NCI-H1105 (cell line): ENCODE measurements at regions not wholly inside any gene's neighbourhood (a gene's known extent, or its start where the extent isn't known, plus 50 kb on each side); places are given as distances from the start of the nearest gene placed in this dataset.
"Not testable (repeated sequence)": the region's sequence is repeated elsewhere in the genome, so short reads cannot be mapped to it uniquely, and the experiment has no call there.

ENCODE experiments used
- DNase-seq: peaks from one replicate; lab custom pipeline; 2025; lab: John Stamatoyannopoulos, UW

GRCh38 chr12:131439752-131440151 is 271.1 kb upstream of the SFSWAP start:
- DNase-seq, result not testable (repeated sequence)

DNA sequence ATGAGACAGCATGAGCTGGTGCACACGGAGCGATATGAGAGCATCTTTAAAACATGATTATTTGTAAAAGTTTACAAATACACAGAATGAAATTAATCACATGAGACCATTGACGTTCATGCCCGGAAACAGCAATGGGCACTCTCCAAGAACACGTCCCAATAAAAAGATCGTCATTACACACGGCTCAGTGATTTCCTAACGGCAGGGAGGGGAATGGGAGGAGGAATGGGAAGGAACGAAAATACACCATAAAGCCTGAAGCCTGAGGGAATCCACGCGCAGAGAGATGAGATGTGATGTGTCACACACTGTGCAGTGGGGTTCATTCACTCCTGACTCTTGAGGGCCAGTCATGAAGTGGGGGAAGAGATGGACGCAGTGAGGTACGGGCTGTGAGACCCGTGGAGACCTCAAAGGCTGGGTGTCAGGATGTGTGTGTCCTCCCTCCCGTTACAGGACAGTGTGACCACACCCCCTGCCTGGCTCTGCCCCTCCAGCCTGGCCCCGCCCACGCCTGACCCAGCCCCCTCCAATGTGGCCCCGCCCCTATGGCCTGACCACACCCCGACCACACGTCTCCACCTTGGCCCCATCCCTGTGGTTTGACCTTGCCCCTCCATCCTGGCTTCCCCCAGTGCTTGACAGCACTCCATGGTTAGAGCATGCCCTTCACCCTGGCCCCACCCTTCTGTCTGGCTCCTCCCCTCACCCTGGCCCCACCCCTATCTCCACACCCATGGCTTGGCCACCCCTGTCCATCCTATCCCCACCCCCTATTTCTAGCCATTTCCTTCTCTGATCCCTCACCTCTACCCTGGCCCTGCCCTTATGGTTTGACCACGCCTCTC is 270.5 kb upstream of the SFSWAP start:
- DNase-seq, result not testable (repeated sequence)

DNA sequence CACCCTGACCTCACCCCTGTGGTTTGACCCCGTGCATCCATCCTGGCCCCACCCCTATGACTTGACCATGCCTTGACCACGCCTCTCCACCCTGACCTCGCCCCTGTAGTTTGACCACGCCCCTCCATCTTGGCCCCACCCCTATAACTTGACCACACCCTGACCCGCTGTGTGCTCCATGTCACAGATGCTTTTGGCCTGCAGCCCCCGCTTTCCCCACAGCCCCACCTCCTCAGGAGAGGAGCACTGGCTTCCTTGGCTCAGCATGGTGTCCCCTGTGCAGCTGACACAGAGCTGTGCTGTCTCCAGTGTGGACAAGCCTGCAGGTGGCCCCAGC is 269.9 kb upstream of the SFSWAP start:
- no peak for DNase-seq

GRCh38 chr12:131441638-131442336 is 269.1 kb upstream of the SFSWAP start:
- DNase-seq, result no peak

- no peak for DNase-seq
Measured at GRCh38 chr12:131442337-131442918, 268.5 kb upstream of the SFSWAP start.

DNA sequence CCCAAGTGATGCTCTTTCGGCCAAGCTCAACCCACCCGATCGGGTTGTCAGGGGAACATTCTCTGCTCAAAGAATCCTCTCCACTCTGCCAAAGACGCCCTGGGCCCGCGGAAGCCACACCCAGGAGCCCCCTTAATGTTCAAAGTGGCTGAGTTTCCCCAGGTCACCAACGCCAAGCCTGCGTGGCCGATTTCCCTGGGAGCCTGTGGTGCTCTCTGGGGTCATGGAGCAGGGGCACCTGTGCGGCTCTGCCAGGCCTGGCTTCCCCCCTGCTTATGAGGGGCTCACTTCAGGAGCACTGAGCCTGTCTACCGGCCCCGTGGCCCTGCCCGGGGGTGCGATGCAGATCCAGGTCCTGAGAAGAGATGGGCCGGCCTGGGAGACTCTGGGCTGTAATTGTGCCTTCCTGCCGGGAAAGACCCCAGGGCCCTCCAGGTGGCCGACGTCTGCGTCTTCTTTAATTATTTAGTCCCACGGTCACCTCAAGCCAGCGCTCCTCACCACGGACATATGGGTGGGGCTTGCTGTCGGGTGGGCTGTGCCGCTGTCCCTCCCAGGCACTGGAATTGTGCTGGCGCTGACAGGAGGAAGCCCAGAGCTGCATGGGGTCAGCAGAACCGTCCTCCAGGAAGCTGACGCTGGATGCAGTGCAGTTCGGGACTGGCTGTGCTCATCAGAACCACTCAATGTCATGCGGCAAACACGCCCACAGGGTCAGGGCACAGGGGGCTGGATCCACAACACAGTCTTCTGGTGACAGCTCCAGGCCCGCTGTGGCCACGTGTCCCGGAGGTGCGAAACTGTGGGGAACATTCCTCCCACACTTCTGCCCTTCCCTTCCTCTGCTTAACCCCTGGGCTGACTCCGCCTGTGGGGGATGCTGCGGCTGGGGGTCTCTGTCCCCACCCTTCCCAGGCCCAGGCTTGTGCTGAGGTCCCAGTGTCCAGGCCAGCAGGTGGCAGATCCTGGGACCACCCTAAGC is 267.6 kb upstream of the SFSWAP start:
- DNase-seq, result no peak

DNA sequence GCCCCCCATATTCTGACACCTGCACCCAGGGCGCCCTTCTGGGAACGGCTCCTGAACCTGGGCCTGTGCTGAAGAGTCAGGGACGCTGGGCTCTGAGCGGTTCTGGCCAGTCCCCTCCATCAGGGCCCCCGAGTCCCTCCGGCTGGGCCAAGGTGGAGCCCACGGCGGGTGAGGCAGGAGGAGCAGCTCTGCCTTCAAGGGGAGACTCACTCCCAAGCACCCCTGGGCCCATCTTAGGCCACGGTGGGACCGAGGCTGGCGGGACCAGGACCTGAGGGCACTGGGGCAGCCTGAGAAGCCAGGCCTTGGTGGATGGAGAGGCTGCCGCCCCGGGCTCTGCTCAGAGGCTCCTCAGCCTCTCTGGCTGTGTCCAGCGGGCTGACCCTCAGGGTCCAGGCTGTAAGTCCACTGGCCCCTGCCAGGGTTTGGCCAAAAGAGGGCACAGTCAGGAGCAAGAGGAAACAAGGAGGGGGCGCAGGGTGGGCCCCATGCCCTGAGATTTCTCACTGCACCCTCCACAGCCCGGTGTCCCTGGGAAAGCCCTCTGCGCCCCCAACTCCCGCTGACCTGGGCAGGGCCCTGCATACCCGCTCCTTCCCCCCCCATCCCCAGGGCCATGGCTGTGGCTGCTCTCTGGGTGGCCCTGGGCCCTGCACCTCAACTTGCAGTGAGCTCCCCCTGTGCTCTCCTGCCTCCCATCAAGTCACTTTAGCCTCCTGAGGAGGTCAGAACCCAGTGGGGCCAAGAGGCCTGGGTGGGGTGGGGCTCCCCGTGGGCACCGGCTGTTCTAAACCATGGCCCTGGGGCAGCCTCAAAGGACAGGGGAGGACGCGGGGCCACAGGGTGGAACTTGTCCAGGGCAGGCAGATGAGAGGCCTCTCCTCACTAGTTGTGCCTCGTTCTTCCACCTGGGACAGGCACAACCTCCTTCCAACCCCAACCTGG is 266.4 kb upstream of the SFSWAP start:
- DNase-seq, result no peak

DNA sequence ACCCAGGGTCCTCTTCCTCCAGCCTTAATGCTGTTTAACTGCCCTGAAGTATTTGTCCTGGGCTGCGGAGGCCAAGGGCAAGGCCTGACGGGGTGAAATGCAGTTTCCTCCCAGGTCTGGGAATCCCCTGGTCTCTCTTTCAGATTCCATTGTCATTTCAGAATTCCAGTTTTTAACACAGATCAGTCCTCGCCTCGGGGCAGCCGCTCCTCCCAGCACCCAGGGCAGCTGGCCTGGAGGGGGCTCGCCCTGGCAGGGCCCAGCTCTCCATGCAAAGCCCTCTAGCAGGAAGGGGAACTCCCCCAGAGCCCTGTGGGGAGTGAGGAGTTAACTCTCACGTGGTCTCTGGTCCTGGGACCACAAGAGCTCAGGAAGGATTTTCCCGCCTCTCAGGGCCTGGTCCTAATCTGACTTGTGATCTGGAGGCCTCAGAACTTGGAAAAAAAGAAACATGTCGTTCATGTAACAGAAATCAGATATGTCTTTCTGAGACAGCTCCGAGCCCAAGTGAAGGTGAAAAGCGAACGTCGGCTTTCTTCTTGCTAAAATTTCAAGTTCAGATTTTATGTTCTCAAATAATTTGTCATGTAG is 265.6 kb upstream of the SFSWAP start:
- DNase-seq, result no peak

- no peak for DNase-seq
Measured at GRCh38 chr12:131445795-131446194, 265.1 kb upstream of the SFSWAP start.

DNA sequence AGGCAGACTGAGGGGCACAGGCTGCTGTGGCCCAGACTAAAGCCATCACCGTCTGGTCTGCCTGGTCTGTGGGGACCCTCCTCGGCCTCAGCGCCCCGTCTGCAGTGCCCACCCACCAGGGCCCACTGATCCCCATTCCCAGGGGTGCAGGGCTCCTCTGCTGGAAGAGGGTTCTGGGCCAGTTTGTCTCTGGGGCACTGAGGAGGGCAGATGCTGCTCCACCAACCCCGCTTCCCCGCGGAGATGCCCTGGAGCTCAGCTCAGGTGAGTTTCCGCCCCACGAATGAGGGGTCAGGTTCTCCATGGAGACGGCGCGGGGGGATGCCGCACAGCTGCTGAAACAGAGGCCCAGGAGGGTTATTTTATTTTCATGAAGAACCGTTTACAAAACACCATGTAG is 263.3 kb upstream of the SFSWAP start:
- DNase-seq, result not testable (repeated sequence)

DNA sequence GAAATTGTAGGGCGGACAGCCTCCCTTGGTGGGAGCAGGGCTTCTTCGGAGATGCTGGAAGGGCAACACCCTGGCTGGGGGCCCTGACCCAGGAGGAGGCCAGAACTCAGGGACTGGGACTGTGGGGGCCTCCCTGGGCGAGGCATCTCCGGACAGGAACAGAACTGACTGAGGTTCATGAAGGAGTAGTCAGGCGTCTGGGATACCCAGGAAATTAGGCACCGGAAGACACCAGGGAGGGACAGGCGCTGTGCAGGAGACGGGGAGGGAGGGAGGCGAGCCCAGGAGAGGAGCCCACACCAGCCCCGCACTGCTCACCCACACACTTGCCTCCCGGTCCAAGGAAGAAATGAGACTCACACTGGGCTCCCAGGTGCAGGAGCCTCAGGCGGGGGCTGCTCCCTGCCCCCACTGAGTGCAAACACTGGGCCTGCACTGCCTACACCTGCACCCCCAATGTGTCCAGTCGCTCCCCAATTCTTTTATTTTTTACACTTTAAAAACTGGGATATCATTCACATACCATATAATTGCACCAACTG is 262.6 kb upstream of the SFSWAP start:
- no peak for DNase-seq

DNA sequence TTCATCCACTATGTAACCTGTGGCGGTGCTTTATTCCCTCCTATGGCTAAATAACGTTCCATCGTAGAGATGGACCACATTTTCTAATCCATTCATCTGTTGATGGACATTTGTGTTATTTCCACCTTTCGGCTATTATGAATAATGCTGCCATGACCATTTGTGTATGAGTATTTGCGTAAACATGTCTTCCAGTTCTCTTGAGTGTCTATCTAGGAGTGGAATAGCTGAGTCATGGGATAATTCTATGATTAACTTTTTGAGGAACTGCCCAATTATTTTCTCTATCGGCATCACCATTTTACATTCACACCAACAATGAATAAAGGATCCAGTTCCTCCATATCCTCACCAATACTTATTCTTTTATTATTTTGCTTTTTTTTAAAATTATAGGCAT is 261.9 kb upstream of the SFSWAP start:
- DNase-seq, result no peak

- DNase-seq, result no peak
Measured at GRCh38 chr12:131452444-131452860, 258.4 kb upstream of the SFSWAP start.

DNA sequence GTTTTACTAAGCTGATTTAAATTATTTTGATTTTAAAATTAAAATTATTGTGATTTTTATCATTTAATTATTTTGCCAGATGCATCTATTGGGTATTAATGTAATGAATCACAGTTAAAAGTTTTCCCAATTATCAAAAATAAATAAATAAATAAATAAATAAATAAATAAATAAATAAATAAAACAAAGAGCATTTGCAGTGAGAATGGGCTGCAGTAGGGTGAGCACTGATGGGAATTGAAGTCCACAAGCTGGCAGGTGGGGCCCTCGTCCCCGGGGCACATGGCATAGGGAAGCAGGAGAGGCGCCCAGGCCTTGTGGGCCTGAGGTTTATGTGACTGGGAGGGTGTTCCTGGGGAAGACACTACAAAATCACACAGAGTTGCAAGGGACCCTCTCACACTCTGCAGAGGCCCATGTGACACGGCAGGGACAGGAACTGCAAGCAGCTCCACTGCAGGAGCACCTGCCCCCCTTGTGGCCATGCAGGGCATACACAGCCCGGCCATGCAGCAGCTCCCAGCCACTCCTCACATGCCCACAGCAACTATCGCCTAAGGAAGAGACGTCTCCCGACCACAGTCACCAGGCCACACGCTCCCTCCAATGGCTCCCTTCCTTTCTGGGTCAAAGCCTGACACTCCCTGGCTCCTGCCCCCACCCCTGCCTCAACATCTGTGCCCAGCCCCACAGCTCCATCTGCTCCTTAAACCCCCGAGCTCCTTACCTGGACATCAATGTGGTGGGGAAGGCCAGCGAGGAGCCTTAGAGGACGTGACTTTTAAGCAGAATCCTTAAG is 256.3 kb upstream of the SFSWAP start:
- no peak for DNase-seq

DNA sequence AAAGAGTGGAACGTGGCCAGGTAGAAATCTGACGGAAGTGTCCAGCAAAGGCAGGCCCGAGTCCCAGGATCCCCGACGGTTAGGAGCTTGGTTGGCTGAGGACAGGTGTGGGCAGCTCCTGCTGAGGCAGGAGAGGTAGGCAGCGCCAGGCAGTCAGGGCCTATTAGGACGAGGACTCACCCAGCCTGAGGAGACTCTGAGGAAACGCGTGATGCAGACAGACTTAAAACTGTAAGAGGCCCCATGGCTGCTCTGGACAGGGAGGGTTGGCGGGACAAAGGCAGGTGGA is 255.7 kb upstream of the SFSWAP start:
- no peak for DNase-seq

GRCh38 chr12:131455581-131456110 is 255.2 kb upstream of the SFSWAP start:
- DNase-seq, result no peak

- DNase-seq, result no peak
Measured at GRCh38 chr12:131456301-131457027, 254.4 kb upstream of the SFSWAP start.

- no peak for DNase-seq
Measured at GRCh38 chr12:131457028-131457310, 253.9 kb upstream of the SFSWAP start.
